Liver (tissue), 7 donors: ENCODE measurements at regions not wholly inside any gene's neighbourhood (a gene's known extent, or its start where the extent isn't known, plus 50 kb on each side); places are given as distances from the start of the nearest gene placed in this dataset.

ENCODE experiments used
- DNase-seq: peaks from one replicate; pipeline ENCODE4 v3.0.0-alpha.2; 2017; ENCODE audit warnings: low spot score
- H3K27ac ChIP-seq, 2 donors: one replicate each; pipeline ENCODE4 v1.7.0; 2013; ENCODE audit warnings: inconsistent platforms in 2 of 2, low read length in 2 of 2, control low read depth in 1 of 2, low read depth in 1 of 2, mild to moderate bottlenecking in 1 of 2
- H3K27me3 ChIP-seq, 4 donors: one replicate each; pipeline versions ENCODE4 v1.6.1 to v1.7.0; 2013; ENCODE audit warnings: low read length in 3 of 4, inconsistent platforms in 1 of 4, mild to moderate bottlenecking in 1 of 4, moderate library complexity in 1 of 4; ENCODE audit not compliant: control insufficient read depth in 4 of 4, insufficient read depth in 4 of 4
- H3K36me3 ChIP-seq, 4 donors: one replicate each; pipeline versions ENCODE4 v1.6.1 to v1.7.0; 2013; ENCODE audit warnings: low read length in 3 of 4, mild to moderate bottlenecking in 3 of 4, low read depth in 1 of 4, moderate library complexity in 1 of 4; ENCODE audit not compliant: control insufficient read depth in 4 of 4, insufficient read depth in 3 of 4
- H3K4me1 ChIP-seq, 4 donors: one replicate each; pipeline versions ENCODE4 v1.6.1 to v1.7.0; 2013; ENCODE audit warnings: low read length in 3 of 4, mild to moderate bottlenecking in 3 of 4, moderate library complexity in 1 of 4; ENCODE audit not compliant: control insufficient read depth in 4 of 4, insufficient read depth in 4 of 4
- H3K4me3 ChIP-seq, 3 donors: one replicate each; pipeline versions ENCODE4 v1.6.1 to v1.7.0; 2013; ENCODE audit warnings: low read length in 3 of 3, control low read depth in 1 of 3, low read depth in 1 of 3, mild to moderate bottlenecking in 1 of 3
- H3K9ac ChIP-seq, 2 donors: one replicate each; pipeline ENCODE4 v1.7.0; 2013; ENCODE audit warnings: low read length in 2 of 2, mild to moderate bottlenecking in 2 of 2, moderate library complexity in 2 of 2, control low read depth in 1 of 2, low read depth in 1 of 2
- H3K9me3 ChIP-seq, 4 donors: one replicate each; pipeline versions ENCODE4 v1.6.1 to v1.7.0; 2013; ENCODE audit warnings: low read length in 3 of 4; ENCODE audit not compliant: control insufficient read depth in 4 of 4
- EGR1 ChIP-seq, 2 donors: IDR thresholded peaks; 2 replicates each; pipeline ENCODE4 v1.6.1; 2016 to 2018; ENCODE audit warnings: antibody characterized with exemption in 2 of 2, low read depth in 2 of 2
- FOXA1 ChIP-seq: IDR thresholded peaks from 2 replicates; pipeline ENCODE4 v1.6.1; 2016; ENCODE audit warnings: antibody characterized with exemption
- FOXA2 ChIP-seq: IDR thresholded peaks from 2 replicates; pipeline ENCODE4 v1.6.1; 2016; ENCODE audit warnings: antibody characterized with exemption
- GABPA ChIP-seq, 2 donors: IDR thresholded peaks in 1 of 2; conservative IDR thresholded peaks in 1 of 2; 2 replicates each; pipeline ENCODE4 v1.6.1; 2016; ENCODE audit warnings: antibody characterized with exemption in 2 of 2, mild to moderate bottlenecking in 1 of 2, moderate library complexity in 1 of 2
- HNF4A ChIP-seq, 2 donors: conservative IDR thresholded peaks; 2 replicates each; pipeline ENCODE4 v1.6.1; 2016; ENCODE audit warnings: antibody characterized with exemption in 2 of 2, mild to moderate bottlenecking in 2 of 2
- HNF4G ChIP-seq: IDR thresholded peaks from 2 replicates; pipeline ENCODE4 v1.6.1; 2016; ENCODE audit warnings: antibody characterized with exemption
- JUND ChIP-seq, 2 donors: IDR thresholded peaks; 2 replicates each; pipeline ENCODE4 v1.6.1; 2016; ENCODE audit warnings: antibody characterized with exemption in 2 of 2
- NR2F2 ChIP-seq: IDR thresholded peaks from 2 replicates; pipeline ENCODE4 v1.6.1; 2016; ENCODE audit warnings: antibody characterized with exemption
- RAD21 ChIP-seq, 2 donors: IDR thresholded peaks; 2 replicates each; pipeline ENCODE4 v1.6.1; 2016; ENCODE audit warnings: antibody characterized with exemption in 2 of 2, mild to moderate bottlenecking in 2 of 2
- RXRA ChIP-seq, 2 donors: IDR thresholded peaks; 2 replicates each; pipeline ENCODE4 v1.6.1; 2017 to 2018; ENCODE audit warnings: antibody characterized with exemption in 2 of 2, mild to moderate bottlenecking in 1 of 2
- SP1 ChIP-seq: IDR thresholded peaks from 2 replicates; pipeline ENCODE4 v1.6.1; 2018; ENCODE audit warnings: antibody characterized with exemption, mild to moderate bottlenecking
- TAF1 ChIP-seq: conservative IDR thresholded peaks from 2 replicates; pipeline ENCODE4 v1.6.1; 2016; ENCODE audit warnings: antibody characterized with exemption, mild to moderate bottlenecking
- YY1 ChIP-seq: IDR thresholded peaks from 2 replicates; pipeline ENCODE4 v1.6.1; 2016; ENCODE audit warnings: antibody characterized with exemption, mild to moderate bottlenecking
- WGBS: extraction: QIAGEN DNeasy Blood & Tissue Kit; methylation state at CpG from one replicate; pipeline ENCODE4 v1.1.7; 2013; 5-methylcytosine and 5-hydroxymethylcytosine counted together
- TF ChIP-seq, protein P1 (sequence below): IDR thresholded peaks from 2 replicates; pipeline ENCODE4 v1.6.1; 2016; ENCODE audit warnings: antibody characterized with exemption, mild to moderate bottlenecking
- TF ChIP-seq, protein P2 (sequence below): IDR thresholded peaks from 2 replicates; pipeline ENCODE4 v1.6.1; 2016; ENCODE audit warnings: antibody characterized with exemption
- TF ChIP-seq, protein P3 (sequence below): IDR thresholded peaks from 2 replicates; pipeline ENCODE4 v1.6.1; 2016; ENCODE audit warnings: antibody characterized with exemption
- TF ChIP-seq, protein P4 (sequence below): IDR thresholded peaks from 2 replicates; pipeline ENCODE4 v1.6.1; 2016; ENCODE audit warnings: antibody characterized with exemption
- donor health status: healthy.
- donor health status: healthy.
- donor health status: healthy.
- donor health status: healthy.

DNA sequence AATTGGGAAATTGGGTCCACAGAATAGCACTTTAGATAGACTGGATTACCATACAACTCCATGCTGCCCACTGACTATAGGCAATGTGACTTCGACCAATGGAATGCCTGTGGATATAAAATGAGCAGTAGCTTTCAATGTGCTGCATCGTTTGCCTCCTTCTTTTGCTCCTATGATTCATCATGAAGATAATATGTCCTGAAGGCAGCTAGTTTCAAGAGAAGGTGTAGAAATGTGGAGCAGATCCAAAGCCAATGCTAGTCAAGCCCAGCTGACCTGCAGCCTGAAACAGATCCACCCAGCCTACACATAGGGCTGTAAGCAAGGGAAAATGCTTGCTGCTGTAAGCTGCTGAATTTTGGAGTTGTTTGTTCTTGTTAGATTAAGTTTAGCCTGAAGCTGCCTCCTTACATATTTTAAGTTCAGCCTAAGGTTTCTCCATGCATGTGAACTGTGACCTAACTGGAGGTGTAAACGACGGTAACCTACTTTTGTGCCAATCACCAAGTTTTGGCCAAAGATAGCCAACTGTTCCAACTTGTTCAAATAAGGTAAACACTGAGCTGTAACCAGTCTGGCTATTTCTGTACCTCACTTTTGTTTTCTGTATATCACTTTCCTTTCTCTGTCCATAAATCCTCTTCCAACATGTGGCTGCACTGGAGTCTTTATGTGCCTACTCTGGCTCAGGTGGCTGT is 169.1 kb upstream of the AVPR1A start:
- H3K9me3 ChIP-seq = no peaks in the 10 kb centered on the region
- WGBS = 63% methylated on average over 4 of the region's 4 CpGs
- DNase-seq = no peak
- no peaks in the 10 kb centered on the region for H3K36me3 ChIP-seq
- no peaks in the 10 kb centered on the region for H3K27me3 ChIP-seq
- TF ChIP-seq RXRA (IDR thresholded peaks at IDR 0.05) (no peak), JUND (IDR thresholded peaks at IDR 0.05) (no peak), NR2F2 (no peak), FOXA1 (no peak), RAD21 (IDR thresholded peaks at IDR 0.05) (no peak), HNF4A (conservative IDR thresholded peaks at IDR 0.05) (no peak), GABPA (IDR thresholded peaks at IDR 0.05 in 1 of 2, conservative IDR thresholded peaks at IDR 0.05 in 1 of 2) (no peak), TAF1 (no peak), EGR1 (IDR thresholded peaks at IDR 0.05; ENCODE audit: low read depth in 2 of 2) (no peak), HNF4G (no peak), YY1 (no peak), SP1 (no peak), FOXA2 (no peak)
- TF ChIP-seq, protein P1, sequence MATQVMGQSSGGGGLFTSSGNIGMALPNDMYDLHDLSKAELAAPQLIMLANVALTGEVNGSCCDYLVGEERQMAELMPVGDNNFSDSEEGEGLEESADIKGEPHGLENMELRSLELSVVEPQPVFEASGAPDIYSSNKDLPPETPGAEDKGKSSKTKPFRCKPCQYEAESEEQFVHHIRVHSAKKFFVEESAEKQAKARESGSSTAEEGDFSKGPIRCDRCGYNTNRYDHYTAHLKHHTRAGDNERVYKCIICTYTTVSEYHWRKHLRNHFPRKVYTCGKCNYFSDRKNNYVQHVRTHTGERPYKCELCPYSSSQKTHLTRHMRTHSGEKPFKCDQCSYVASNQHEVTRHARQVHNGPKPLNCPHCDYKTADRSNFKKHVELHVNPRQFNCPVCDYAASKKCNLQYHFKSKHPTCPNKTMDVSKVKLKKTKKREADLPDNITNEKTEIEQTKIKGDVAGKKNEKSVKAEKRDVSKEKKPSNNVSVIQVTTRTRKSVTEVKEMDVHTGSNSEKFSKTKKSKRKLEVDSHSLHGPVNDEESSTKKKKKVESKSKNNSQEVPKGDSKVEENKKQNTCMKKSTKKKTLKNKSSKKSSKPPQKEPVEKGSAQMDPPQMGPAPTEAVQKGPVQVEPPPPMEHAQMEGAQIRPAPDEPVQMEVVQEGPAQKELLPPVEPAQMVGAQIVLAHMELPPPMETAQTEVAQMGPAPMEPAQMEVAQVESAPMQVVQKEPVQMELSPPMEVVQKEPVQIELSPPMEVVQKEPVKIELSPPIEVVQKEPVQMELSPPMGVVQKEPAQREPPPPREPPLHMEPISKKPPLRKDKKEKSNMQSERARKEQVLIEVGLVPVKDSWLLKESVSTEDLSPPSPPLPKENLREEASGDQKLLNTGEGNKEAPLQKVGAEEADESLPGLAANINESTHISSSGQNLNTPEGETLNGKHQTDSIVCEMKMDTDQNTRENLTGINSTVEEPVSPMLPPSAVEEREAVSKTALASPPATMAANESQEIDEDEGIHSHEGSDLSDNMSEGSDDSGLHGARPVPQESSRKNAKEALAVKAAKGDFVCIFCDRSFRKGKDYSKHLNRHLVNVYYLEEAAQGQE = no peak
- TF ChIP-seq, protein P2, sequence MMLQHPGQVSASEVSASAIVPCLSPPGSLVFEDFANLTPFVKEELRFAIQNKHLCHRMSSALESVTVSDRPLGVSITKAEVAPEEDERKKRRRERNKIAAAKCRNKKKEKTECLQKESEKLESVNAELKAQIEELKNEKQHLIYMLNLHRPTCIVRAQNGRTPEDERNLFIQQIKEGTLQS = no peak
- TF ChIP-seq, protein P3, sequence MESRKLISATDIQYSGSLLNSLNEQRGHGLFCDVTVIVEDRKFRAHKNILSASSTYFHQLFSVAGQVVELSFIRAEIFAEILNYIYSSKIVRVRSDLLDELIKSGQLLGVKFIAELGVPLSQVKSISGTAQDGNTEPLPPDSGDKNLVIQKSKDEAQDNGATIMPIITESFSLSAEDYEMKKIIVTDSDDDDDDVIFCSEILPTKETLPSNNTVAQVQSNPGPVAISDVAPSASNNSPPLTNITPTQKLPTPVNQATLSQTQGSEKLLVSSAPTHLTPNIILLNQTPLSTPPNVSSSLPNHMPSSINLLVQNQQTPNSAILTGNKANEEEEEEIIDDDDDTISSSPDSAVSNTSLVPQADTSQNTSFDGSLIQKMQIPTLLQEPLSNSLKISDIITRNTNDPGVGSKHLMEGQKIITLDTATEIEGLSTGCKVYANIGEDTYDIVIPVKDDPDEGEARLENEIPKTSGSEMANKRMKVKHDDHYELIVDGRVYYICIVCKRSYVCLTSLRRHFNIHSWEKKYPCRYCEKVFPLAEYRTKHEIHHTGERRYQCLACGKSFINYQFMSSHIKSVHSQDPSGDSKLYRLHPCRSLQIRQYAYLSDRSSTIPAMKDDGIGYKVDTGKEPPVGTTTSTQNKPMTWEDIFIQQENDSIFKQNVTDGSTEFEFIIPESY = no peak
- TF ChIP-seq, protein P4, sequence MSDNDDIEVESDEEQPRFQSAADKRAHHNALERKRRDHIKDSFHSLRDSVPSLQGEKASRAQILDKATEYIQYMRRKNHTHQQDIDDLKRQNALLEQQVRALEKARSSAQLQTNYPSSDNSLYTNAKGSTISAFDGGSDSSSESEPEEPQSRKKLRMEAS = no peak
- no peak overlapping the region for H3K9ac ChIP-seq
- peaks cover 0 to 5% (median 2%) of the 10 kb centered on the region in 4 donors for H3K4me1 ChIP-seq
- no peak overlapping the region for H3K4me3 ChIP-seq
- no peak overlapping the region for H3K27ac ChIP-seq

DNA sequence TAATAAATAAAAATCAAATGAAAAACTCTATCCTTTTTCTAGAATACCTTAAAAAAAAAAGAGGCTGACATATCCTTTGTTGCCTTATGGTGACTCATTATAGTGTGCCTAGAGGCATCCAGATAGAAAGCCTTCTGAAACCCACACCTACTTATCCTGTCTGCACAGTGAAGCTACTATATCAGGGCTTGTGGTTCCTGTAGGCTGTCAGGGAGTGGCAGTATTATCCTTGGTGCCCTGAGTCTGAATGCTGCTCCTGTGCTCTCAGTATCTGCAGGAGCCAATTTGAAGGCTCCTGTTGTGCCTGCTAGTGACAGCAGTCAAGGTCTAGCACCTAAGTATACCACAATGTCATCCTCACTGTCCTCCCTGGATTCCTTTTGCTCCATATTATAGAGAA is 168.4 kb upstream of the AVPR1A start:
- Histone ChIP-seq H3K4me1 (peaks cover 0 to 5% (median 2%) of the 10 kb centered on the region in 4 donors), H3K4me3 (no peak overlapping the region), H3K36me3 (no peaks in the 10 kb centered on the region), H3K27me3 (no peaks in the 10 kb centered on the region), H3K9ac (no peak overlapping the region), H3K27ac (no peak overlapping the region), H3K9me3 (no peaks in the 10 kb centered on the region)
- no peak for DNase-seq
- TF ChIP-seq YY1 (no peak), NR2F2 (no peak), RAD21 (IDR thresholded peaks at IDR 0.05) (no peak), SP1 (no peak), TAF1 (no peak), HNF4G (no peak), JUND (IDR thresholded peaks at IDR 0.05) (no peak), FOXA2 (no peak), HNF4A (conservative IDR thresholded peaks at IDR 0.05) (no peak), RXRA (IDR thresholded peaks at IDR 0.05) (no peak)
- TF ChIP-seq, protein P4 = no peak
- TF ChIP-seq, protein P2 = no peak
- TF ChIP-seq, protein P1 = no peak
